ENCODE measurements at regions not wholly inside any gene's neighbourhood (a gene's known extent, or its start where the extent isn't known, plus 50 kb on each side); places are given as distances from the start of the nearest gene placed in this dataset.

- no peak for DNase-seq (ENCODE audit: extremely low read depth, low read depth)
- no peak for TF ChIP-seq CTCF (IDR thresholded peaks at IDR 0.05; ENCODE audit: low read depth, low read length, missing control alignments)
- H3K4me3 ChIP-seq (replicated peaks; ENCODE audit: low read depth, low read length): no peak overlapping the region
These were observed 225.0 kb upstream of the PRMT6 start for GRCh38 chr1:106831511-106831910.

DNA sequence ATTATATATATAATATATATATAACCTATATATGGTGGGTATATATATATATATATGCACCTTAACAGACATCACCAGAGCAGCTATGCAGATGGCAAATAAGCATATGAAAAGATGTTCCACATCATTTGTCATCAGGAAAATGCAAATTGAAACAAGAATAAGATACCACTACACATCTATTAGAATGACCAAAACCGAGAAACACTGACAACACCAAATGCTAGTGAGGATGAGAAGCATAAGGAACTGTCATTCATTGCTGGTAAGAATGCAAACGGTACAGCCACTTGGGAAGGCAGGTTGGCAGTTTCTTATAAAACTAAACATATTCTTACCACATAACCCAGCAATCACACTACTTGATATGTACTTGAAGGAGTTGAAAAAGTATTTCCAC is 219.8 kb upstream of the PRMT6 start:
- no peak for TF ChIP-seq CTCF (IDR thresholded peaks at IDR 0.05; ENCODE audit: low read depth, low read length, missing control alignments)
- no peak for DNase-seq (ENCODE audit: extremely low read depth, low read depth)
- no peak overlapping the region for H3K4me3 ChIP-seq (replicated peaks; ENCODE audit: low read depth, low read length)

GRCh38 chr1:106843518-106843917 is 213.0 kb upstream of the PRMT6 start:
- no peak for DNase-seq (ENCODE audit: extremely low read depth, low read depth)
- no peak overlapping the region for H3K4me3 ChIP-seq (replicated peaks; ENCODE audit: low read depth, low read length)
- TF ChIP-seq CTCF (IDR thresholded peaks at IDR 0.05; ENCODE audit: low read depth, low read length, missing control alignments): no peak

GRCh38 chr1:106846656-106847055 is 209.8 kb upstream of the PRMT6 start:
- TF ChIP-seq CTCF (IDR thresholded peaks at IDR 0.05; ENCODE audit: low read depth, low read length, missing control alignments): no peak
- H3K4me3 ChIP-seq (replicated peaks; ENCODE audit: low read depth, low read length): no peak overlapping the region
- no peak for DNase-seq (ENCODE audit: extremely low read depth, low read depth)

DNA sequence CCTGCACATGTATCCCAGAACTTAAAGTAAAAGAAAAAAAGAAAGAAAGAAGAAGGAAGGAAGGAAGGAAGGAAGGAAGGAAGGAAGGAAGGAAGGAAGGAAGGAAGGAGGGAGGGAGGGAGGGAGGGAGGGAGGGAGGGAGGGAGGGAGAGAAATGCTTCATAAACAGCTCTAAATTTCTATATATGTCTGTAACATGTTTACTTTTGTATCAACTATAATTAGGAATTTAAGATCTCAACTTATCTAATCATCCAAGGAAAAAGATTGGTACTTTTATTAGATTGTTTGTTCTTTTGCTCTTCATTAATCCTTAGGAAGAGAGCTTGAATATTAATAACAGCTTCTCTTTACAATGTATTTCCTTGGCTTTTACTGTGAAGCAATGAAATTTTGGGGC is 195.4 kb upstream of the PRMT6 start:
- TF ChIP-seq CTCF (IDR thresholded peaks at IDR 0.05; ENCODE audit: low read depth, low read length, missing control alignments): no peak
- no peak for DNase-seq (ENCODE audit: extremely low read depth, low read depth)
- H3K4me3 ChIP-seq (replicated peaks; ENCODE audit: low read depth, low read length): no peak overlapping the region

DNA sequence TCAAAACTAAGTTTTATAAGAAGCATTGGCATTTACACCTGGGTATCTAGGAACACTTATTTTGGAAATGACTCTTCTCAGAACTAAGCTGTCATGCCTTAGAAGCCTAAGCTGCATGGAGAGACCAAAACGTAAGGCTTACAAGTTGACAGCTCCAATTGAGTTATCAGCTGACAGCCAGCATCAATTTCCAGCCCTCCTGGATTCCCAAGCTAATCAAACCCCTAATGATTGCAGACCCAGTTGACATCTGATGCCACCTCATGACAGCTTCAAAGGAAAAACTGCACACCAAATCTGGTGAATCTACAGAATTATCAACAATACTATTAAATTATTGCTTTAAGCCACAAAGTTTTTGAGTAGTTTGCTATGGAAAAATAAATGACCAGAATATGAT is 187.6 kb upstream of the PRMT6 start:
- TF ChIP-seq CTCF (IDR thresholded peaks at IDR 0.05; ENCODE audit: low read depth, low read length, missing control alignments): no peak
- DNase-seq (ENCODE audit: extremely low read depth, low read depth): no peak
- H3K4me3 ChIP-seq (replicated peaks; ENCODE audit: low read depth, low read length): no peak overlapping the region

- DNase-seq (ENCODE audit: extremely low read depth, low read depth): no peak
- no peak for TF ChIP-seq CTCF (IDR thresholded peaks at IDR 0.05; ENCODE audit: low read depth, low read length, missing control alignments)
- no peak overlapping the region for H3K4me3 ChIP-seq (replicated peaks; ENCODE audit: low read depth, low read length)
These were observed 180.9 kb upstream of the PRMT6 start for GRCh38 chr1:106875622-106876021.
